ENCODE measurements at regions not wholly inside any gene's neighbourhood (a gene's known extent, or its start where the extent isn't known, plus 50 kb on each side); places are given as distances from the start of the nearest gene placed in this dataset.

- no peak for TF ChIP-seq SUZ12 (IDR thresholded peaks at IDR 0.05; ENCODE audit: extremely low read depth, insufficient read depth, insufficient read length)
- no peak for TF ChIP-seq ZNF274 (IDR thresholded peaks at IDR 0.05; ENCODE audit: low read depth, low read length)
- no peak for TF ChIP-seq YY1 (IDR thresholded peaks at IDR 0.05; ENCODE audit: insufficient read depth, insufficient read length)
These were observed 741.3 kb downstream of the PCDH7 start for GRCh38 chr4:31461421-31461820.

All from NT2/D1 (cell line).